GM12874 (cell line): ENCODE measurements at regions not wholly inside any gene's neighbourhood (a gene's known extent, or its start where the extent isn't known, plus 50 kb on each side); places are given as distances from the start of the nearest gene placed in this dataset.

Experiments used
- TF ChIP-seq, protein P1 (sequence below): IDR thresholded peaks from 2 replicates; pipeline ENCODE4 v1.5.1; 2011; ENCODE audit warnings: low read depth, mild to moderate bottlenecking, control low read depth, low read length, moderate library complexity; ENCODE audit not compliant: insufficient read depth

DNA sequence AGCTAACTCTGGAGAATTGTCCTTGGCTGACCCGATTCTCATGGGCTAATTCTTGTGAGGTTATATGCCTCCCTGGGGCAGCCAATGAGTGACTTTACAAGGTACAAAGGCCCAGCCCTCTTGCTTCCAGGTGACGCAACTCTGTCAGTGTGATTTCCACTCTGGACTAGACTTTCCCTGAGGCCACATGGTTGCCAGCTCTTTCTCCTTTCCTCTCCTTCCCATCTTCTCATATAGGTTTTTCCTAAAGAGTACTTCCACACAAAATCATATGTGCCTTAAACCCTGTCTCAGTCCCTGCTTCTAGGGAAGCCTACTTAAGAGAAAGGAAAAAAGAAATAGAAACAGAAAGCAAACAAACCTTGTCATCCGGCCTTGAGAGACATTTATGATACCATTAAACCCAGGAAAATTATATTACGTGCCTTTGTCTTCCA, 226.2 kb upstream of the ZSWIM2 start:
- TF ChIP-seq, protein P1, sequence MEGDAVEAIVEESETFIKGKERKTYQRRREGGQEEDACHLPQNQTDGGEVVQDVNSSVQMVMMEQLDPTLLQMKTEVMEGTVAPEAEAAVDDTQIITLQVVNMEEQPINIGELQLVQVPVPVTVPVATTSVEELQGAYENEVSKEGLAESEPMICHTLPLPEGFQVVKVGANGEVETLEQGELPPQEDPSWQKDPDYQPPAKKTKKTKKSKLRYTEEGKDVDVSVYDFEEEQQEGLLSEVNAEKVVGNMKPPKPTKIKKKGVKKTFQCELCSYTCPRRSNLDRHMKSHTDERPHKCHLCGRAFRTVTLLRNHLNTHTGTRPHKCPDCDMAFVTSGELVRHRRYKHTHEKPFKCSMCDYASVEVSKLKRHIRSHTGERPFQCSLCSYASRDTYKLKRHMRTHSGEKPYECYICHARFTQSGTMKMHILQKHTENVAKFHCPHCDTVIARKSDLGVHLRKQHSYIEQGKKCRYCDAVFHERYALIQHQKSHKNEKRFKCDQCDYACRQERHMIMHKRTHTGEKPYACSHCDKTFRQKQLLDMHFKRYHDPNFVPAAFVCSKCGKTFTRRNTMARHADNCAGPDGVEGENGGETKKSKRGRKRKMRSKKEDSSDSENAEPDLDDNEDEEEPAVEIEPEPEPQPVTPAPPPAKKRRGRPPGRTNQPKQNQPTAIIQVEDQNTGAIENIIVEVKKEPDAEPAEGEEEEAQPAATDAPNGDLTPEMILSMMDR = no peak

DNA sequence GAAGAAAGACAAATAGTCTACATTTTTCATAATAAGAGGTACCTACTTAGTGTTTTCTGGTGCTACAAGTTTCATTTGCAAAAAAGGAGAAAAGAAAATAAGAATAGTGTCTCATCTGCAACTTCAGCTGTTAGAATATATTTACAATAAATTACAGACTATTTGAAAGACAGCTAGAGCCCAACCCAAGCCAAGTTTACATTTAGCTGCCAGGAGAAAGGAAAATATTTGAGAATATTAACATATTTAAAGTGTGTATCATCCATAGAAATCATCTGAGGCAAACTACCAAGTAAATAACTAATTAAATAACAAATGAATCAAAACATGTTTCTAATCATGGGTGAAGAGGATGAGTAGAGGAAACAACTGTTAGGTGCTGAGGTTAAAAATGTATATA, 209.2 kb upstream of the ZSWIM2 start:
- TF ChIP-seq, protein P1 = no peak

DNA sequence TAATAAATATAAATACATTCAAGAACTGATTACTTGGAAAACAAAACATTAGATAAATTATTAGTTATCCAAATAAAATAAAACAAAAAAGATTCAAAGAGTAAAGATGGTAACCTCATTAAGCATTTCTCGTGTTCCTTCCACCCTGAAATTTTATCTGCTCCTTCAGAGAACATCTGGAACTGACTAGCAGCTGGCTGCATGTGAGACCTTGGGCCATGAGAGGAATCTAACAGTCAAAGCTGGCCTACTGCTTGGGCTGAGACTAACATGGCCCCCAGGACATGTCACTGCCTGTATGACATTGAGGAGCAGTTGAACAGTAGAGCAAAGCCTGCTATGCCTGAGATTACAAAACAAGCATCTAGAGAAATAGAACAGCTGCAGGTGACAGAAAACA, 208.5 kb upstream of the ZSWIM2 start:
- TF ChIP-seq, protein P1 = no peak

DNA sequence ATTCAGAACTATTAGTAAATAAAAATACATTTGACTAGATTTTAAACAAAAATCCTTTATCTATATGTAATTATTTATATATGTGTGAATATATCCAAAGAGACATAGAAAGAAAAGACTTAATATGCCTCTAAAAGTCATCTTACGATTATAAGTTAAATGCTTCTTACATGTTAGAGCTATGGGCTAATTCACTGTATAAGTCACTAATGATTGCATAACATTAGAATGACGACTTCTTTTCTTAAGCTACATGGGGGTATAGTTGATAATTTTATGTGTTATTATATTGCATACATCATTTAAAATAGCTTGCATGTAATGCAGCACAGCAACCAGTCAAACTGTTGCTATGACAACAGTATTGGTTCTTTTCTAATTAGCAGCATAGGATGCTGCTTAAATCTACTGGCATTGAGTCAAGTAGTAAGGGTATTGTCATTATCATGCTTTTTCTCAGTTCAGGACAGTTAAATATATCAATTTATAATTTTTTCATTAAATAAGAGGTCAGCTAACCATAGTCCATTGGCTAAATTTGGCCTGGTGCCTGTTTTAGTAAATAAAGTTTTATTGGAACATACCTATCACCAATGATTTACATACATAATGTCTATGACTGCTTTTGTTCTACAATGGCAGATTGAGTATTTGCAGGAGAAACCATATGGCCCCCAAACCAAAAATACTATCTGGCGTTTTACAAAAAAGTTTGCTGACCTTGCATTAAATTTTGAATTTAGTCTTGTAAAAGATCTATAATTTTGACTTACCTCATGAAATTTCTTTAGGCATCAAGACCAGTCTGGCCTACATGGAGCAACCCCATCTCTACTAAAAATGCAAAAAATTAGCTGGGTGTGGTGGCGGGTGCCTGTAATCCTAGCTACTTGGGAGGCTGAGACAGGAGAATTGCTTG, 207.7 kb upstream of the ZSWIM2 start:
- TF ChIP-seq, protein P1 = no peak

DNA sequence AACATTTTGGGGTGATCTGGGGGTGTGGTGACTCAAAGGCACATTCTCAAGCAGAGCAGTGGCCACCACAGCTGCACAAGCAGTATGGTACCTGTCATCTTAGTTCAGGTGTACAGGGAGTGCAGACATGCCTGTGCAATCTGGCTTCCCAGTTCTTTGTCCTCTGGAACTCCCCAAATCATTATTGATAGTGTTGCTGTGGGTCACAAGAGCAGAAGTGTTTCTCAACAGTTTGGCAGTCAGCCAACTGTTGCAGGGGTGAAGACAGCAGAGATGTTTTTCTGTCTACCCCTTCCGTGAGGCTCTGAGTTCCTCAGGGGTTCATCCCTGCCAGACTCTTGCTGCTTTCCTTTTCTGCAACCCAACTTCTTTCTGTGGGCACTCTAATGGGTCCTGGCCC, 206.5 kb upstream of the ZSWIM2 start:
- TF ChIP-seq, protein P1 = no peak

DNA sequence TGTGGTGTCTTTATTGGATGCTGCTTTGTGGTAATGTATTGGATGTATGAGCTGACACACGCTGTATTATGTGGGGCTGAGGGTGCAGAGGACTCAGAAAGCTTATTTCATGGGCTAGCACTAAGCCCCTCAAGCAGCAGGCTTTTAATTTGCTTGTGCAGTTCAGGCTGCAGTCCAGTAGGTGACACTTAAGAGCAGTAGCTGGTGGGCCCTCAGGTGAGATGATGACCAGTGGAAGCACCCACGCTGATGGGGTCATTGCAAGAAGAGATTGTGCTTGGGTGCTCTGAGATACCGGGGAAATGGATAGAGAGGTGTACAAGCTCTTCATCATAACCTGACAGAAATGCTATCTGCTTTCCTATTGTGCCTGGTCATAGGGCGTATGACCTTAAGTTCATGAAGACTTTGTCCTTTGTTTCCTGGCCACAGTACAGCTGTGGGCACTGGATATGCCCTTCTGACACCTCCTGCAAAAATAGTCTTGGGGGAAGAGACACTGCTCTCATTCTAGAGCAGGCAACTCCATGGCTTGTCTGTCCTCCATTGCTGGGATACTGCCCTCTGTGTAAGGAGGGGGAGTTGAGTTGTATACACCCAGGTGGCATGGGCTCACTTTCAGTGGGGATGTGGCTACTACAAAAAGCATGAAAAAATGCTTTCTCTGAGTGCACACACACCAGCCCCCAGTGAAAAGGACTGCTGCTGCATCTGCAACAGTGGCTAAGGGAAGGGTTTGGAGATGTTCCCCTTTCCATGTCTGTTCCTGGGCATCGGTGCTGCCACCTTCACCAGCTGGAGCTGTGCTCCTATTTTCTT, 205.7 kb upstream of the ZSWIM2 start:
- TF ChIP-seq, protein P1 = no peak; the same call in 1 of the 2 replicates

DNA sequence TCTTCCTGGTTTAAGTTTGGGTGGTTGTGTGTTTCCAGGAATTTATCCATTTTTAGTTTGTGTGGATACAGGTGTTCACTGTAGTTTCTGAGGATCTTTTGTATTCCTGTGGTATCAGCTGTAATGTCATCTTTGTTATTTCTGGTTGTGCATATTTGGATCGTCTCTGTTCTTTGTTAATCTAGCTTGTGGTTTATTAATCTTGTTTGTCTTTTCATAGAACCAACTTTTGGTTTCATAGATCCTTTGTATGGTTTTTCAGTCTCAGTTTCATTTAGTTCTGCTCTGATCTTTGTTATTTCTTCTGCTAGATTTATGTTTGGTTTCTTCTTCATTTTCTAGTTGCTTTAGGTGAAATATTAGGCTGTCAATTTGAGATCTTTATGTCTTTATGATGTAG, 202.4 kb upstream of the ZSWIM2 start:
- TF ChIP-seq, protein P1 = no peak
